ENCODE measurements at regions not wholly inside any gene's neighbourhood (a gene's known extent, or its start where the extent isn't known, plus 50 kb on each side); places are given as distances from the start of the nearest gene placed in this dataset.

GRCh38 chr12:77485961-77486854, 344.5 kb upstream of the NAV3 start:
- TF ChIP-seq CTCF (IDR thresholded peaks at IDR 0.05) (no peak), POLR2A (IDR thresholded peaks at IDR 0.05) (no peak)
